GM19351 (cell line): ENCODE measurements at regions not wholly inside any gene's neighbourhood (a gene's known extent, or its start where the extent isn't known, plus 50 kb on each side); places are given as distances from the start of the nearest gene placed in this dataset.
"Not testable (repeated sequence)": the region's sequence is repeated elsewhere in the genome, so short reads cannot be mapped to it uniquely, and the experiment has no call there.

Experiments used
- ATAC-seq: cut with Tn5 transposase; IDR thresholded peaks from one replicate; pipeline ENCODE4 v1.9.1; 2021; ENCODE audit warnings: mild to moderate bottlenecking, moderate library complexity; ENCODE audit not compliant: unreplicated experiment

DNA sequence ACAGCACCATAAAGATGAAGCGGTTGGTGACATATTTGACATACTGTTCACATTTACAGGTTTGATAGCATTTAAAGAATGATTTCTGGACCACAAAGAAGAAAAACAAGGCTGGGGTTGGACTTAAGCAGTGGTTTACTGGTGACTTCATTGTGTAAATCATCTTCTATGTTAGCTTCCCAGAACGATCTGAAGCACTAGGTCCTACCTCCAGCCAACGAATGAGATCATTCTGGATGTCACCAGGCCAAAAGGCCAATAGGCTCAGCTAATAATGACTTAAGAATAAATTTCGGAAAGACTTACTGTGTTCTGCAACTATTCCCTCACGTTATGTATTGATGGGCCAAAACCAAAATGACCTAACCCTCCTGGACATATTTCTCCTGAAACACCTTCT, 675.3 kb upstream of the CCNG1 start:
- no peak for ATAC-seq

- no peak for ATAC-seq
Observed at GRCh38 chr5:162769019-162769418, 668.4 kb upstream of the CCNG1 start.

DNA sequence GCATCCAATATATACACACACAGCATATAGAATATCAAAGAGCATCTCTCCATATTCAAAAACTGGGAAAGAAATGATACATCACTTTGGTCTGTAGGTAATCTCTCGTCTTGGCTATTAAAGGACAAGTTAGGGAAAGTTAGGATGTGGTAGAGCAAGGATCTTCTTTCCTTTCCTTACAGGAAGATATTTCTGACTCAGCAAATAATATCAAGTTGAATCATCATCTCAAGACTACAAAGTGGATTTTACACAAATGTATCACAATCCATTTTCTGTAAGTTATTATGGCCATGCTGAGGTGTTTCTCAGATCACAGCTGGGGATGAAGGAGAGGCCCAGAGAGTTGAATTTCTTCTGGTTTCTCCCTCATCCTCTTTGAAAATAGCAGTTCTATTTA, 651.7 kb upstream of the CCNG1 start:
- no peak for ATAC-seq

GRCh38 chr5:162786234-162786633, 651.2 kb upstream of the CCNG1 start:
- ATAC-seq = no peak

DNA sequence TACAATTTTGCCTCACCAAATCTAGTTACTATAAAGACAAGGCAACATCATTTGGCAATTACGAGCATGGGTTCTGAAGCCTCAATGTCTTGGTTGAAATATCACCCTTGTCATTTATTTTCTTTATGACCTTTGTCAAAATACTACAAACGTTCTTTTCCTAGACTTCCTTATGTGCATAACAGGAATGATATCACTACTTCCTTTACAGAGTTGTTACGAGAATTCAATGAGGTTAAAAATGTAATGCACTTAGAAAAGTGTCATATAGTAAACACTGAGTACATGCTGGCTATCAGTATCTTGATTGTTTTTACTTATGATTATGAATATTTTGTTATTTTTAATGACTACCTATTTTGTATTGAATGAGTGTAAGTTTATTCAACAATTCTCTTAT, 640.9 kb upstream of the CCNG1 start:
- no peak for ATAC-seq

GRCh38 chr5:162800301-162800700, 637.1 kb upstream of the CCNG1 start:
- ATAC-seq = no peak

GRCh38 chr5:162801235-162801634, 636.2 kb upstream of the CCNG1 start:
- no peak for ATAC-seq

GRCh38 chr5:162806195-162806594, 631.2 kb upstream of the CCNG1 start:
- no peak for ATAC-seq

DNA sequence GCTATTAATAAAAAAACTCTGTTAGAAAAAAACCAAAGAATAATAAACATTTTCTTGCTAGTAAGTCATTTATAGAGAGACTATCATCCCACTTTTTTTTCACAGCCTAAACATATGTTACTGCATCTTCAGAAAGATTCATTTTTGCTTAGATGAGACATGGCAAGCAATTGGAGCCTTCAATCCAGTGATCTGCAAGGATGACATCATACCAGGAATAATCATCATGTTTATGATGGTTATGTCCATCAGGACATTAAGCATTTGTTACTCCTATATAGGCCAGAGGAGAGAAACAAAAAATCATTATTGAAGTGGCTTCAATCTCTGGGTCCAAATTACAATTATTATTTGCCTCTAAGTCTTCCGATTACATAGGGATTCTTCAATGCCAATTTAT, 626.3 kb upstream of the CCNG1 start:
- no peak for ATAC-seq

GRCh38 chr5:162816816-162817215, 620.6 kb upstream of the CCNG1 start:
- no peak for ATAC-seq

- ATAC-seq = no peak
Observed at GRCh38 chr5:162817364-162817763, 620.0 kb upstream of the CCNG1 start.

DNA sequence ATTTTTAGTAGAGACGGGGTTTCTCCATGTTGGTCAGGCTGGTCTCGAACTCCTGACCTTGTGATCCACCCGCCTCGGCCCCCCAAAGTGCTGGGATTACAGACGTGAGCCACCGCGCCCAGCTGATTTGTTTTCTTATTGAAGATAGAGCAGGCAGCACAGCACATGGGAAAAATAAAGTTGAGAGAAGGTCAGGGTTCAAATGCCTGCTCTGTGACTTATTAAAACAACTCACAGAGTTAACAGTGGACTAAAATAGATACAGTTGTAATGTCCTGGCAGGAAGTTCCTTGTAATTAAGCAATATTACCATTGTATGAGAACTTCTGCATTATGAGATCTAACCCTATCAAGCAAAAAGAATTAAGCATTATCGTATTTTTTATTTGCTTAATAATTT, 615.7 kb upstream of the CCNG1 start:
- ATAC-seq = not testable (repeated sequence)

DNA sequence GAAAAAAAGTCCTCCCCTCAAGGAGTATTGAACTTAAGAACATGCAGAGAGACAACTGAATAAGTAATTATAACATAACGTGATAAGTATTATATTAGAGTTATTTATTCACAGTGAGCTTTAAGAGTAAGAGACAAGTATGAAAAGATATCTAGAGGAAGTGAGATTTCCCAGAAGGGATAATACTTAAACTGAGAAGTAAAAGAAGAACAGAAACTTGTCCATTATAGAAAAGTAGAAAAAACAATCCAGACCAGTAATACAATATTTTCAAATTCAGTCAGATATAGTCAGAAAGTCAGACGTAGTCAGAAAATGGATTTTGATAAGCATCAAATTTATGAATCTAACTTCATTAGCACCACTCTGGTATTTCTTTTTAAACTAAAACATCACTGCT, 613.0 kb upstream of the CCNG1 start:
- peak; percentile 74 for ATAC-seq

GRCh38 chr5:162837155-162837554, 600.2 kb upstream of the CCNG1 start:
- no peak for ATAC-seq

DNA sequence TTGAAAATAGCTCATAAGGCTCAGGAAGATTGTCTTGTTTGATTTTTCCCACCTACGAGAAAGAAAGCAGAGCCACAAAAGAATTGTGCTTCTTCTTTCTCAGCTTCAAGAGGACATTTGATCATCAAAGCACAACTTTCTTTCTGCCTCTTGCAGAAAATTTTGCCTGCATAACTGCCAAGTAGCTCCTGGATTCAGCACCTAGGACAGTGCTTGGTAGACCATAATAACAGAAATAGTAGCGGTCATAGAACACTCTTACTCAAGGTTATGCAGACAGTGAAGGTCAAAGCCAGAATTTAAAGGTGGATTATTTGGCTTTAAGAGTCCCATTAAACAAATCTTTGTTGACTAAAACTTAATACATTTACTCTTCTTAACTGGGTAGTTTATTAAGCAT, 594.7 kb upstream of the CCNG1 start:
- no peak for ATAC-seq

DNA sequence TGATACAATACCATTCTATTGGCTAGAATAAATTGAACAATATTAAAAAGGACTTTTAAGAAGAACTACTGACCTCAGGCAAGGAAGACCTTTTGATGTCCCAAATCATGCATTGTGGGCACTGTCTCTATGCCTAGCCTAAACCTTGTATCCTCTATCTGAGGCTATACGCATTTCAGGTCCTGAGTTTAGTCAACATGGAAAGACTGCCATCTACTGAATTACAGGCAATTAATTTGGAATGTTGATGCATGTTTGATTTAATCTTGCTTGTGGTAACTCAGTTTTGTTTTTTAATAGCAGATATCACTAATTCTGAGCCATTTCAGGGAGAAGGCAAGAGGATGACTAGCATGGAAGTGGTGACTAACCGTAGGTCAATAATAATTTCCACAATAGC, 585.3 kb upstream of the CCNG1 start:
- no peak for ATAC-seq

DNA sequence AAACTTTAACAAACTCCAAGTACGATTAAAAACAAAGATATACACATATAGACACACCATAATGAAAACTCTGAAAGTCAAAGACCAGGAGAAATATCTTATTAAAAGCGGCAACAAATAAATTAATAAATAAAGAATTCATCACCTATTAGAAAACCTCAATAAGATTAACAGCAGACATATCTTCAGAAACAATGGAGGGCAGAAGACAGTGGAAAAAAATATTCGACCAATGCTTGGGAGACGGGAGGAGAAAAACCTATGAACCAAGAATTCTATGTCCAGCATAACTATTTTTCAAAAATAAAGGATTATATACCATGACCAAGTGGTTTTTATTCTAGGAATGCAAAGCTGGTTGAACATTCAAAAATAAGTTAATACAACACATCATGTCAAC, 578.6 kb upstream of the CCNG1 start:
- no peak for ATAC-seq

- no peak for ATAC-seq
Observed at GRCh38 chr5:162870966-162871365, 566.4 kb upstream of the CCNG1 start.

GRCh38 chr5:162882629-162883028, 554.8 kb upstream of the CCNG1 start:
- ATAC-seq = no peak

GRCh38 chr5:162886717-162887116, 550.7 kb upstream of the CCNG1 start:
- ATAC-seq = no peak

DNA sequence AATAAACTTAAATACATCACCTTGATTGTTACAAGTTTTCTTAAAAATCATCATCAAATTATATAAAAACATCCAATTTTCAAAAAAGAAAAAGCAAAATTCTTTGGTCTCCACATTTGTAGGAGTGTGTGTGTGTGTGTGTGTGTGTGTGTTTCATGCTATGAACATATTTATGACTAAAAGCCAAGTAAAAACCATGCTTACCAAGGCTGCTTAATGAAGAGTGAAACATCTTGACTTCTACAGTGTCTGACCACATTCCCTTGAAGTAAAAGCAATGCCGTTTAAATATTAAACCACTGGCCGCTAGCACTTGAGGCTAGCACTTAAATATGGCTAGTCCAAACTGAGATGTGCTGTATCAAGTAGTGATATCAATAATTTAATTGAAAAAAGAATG, 549.1 kb upstream of the CCNG1 start:
- no peak for ATAC-seq

- no peak for ATAC-seq
Observed at GRCh38 chr5:162911873-162912272, 525.5 kb upstream of the CCNG1 start.

GRCh38 chr5:162916368-162916767, 521.0 kb upstream of the CCNG1 start:
- ATAC-seq = no peak

DNA sequence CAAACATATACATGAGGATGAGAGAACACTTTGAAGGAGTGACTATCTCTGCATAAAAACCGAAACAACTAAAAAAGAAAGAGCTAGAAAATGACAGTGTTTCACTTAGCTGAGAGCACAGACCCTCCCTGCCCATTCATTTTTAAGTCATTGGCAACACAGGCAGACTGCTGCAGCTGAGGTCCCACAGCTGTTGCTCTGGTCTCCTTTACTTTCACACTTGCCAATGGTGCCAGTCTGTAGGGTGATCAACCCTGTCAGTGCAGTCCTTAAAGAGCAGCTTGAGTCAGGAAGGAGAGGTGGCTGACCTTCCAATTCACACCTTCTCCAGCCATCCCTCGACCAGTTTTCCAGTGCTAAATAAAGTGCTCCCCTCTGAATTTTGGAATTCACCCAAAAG, 508.3 kb upstream of the CCNG1 start:
- ATAC-seq = no peak
